IPS-18a (cell line): ENCODE measurements at regions not wholly inside any gene's neighbourhood (a gene's known extent, or its start where the extent isn't known, plus 50 kb on each side); places are given as distances from the start of the nearest gene placed in this dataset.

Experiments
- H3K27ac ChIP-seq: one replicate; pipeline ENCODE4 v1.5.1; 2013; ENCODE audit warnings: low read length
- H3K27me3 ChIP-seq: one replicate; pipeline ENCODE4 v1.6.1; 2013; ENCODE audit warnings: mild to moderate bottlenecking, low read length; ENCODE audit not compliant: control insufficient read depth, insufficient read depth
- H3K36me3 ChIP-seq: one replicate; pipeline ENCODE4 v1.6.1; 2013; ENCODE audit warnings: low read depth, low read length; ENCODE audit not compliant: control insufficient read depth
- H3K4me1 ChIP-seq: one replicate; pipeline ENCODE4 v1.6.1; 2013; ENCODE audit warnings: low read depth, low read length; ENCODE audit not compliant: control insufficient read depth
- H3K4me3 ChIP-seq: one replicate; pipeline ENCODE4 v1.5.1; 2013; ENCODE audit warnings: low read length
- H3K9ac ChIP-seq: one replicate; pipeline ENCODE4 v1.6.1; 2013; ENCODE audit warnings: mild to moderate bottlenecking, low read length, moderate library complexity
- H3K9me3 ChIP-seq: one replicate; pipeline ENCODE4 v1.6.1; 2013; ENCODE audit warnings: low read depth, low read length; ENCODE audit not compliant: control insufficient read depth

GRCh38 chr7:13188236-13188805, 500.9 kb downstream of the ARL4A start:
- Histone ChIP-seq H3K9ac (no peak overlapping the region), H3K27me3 (no peaks in the 10 kb centered on the region), H3K27ac (no peak overlapping the region), H3K4me1 (no peaks in the 10 kb centered on the region), H3K36me3 (no peaks in the 10 kb centered on the region), H3K9me3 (no peaks in the 10 kb centered on the region), H3K4me3 (no peak overlapping the region)

DNA sequence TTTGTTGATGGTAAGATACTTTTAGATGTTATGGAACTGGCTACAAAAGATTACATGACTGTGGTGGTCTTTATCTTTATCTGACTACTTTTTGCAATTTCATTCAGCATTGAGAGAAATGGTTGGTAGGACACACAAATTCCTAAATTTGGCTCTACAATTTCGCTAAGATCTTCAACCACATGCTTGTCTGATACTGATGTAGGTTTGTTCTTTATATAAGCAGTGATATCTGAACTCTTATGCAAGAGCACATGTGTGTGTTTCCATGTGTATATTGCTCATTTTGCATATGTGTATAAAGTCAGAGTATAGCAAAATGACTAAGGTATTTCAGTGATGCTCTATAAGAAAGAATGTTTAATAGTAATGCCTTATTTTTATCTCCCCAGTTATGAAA, 501.5 kb downstream of the ARL4A start:
- no peak overlapping the region for H3K9ac ChIP-seq
- H3K9me3 ChIP-seq: no peaks in the 10 kb centered on the region
- H3K4me1 ChIP-seq: no peaks in the 10 kb centered on the region
- H3K27me3 ChIP-seq: no peaks in the 10 kb centered on the region
- no peak overlapping the region for H3K4me3 ChIP-seq
- no peaks in the 10 kb centered on the region for H3K36me3 ChIP-seq
- no peak overlapping the region for H3K27ac ChIP-seq

DNA sequence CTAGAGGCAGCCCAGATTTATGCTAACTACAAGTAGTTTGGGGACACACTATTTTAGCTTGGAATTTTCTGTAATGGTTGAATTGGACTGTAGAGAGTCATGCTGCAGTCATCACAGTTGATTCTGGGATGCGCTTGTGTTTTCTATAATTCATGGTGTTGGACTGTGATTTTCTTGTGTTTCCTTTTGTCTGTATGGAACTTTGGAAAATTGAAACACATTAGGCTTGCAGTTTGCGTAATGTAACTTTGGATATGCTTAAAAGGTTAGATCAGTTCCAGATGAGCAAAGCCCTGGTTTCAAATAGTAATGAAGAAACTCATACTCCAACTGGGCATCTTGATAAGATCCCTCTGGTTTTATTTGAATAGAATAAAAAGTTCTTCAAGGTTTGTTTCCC, 502.2 kb downstream of the ARL4A start:
- no peak overlapping the region for H3K9ac ChIP-seq
- no peak overlapping the region for H3K4me3 ChIP-seq
- H3K36me3 ChIP-seq: no peaks in the 10 kb centered on the region
- no peak overlapping the region for H3K27ac ChIP-seq
- H3K4me1 ChIP-seq: no peaks in the 10 kb centered on the region
- H3K27me3 ChIP-seq: no peaks in the 10 kb centered on the region
- H3K9me3 ChIP-seq: no peaks in the 10 kb centered on the region

GRCh38 chr7:13197501-13197900, 510.1 kb downstream of the ARL4A start:
- H3K27ac ChIP-seq: no peak overlapping the region
- H3K27me3 ChIP-seq: no peaks in the 10 kb centered on the region
- H3K36me3 ChIP-seq: no peaks in the 10 kb centered on the region
- H3K9ac ChIP-seq: no peak overlapping the region
- H3K9me3 ChIP-seq: no peaks in the 10 kb centered on the region
- no peaks in the 10 kb centered on the region for H3K4me1 ChIP-seq
- no peak overlapping the region for H3K4me3 ChIP-seq

GRCh38 chr7:13198036-13198435, 510.6 kb downstream of the ARL4A start:
- H3K9me3 ChIP-seq: no peaks in the 10 kb centered on the region
- H3K4me3 ChIP-seq: no peak overlapping the region
- H3K9ac ChIP-seq: no peak overlapping the region
- no peaks in the 10 kb centered on the region for H3K27me3 ChIP-seq
- H3K27ac ChIP-seq: no peak overlapping the region
- H3K36me3 ChIP-seq: no peaks in the 10 kb centered on the region
- no peaks in the 10 kb centered on the region for H3K4me1 ChIP-seq

- no peaks in the 10 kb centered on the region for H3K9me3 ChIP-seq
- no peak overlapping the region for H3K4me3 ChIP-seq
- H3K27me3 ChIP-seq: no peaks in the 10 kb centered on the region
- no peaks in the 10 kb centered on the region for H3K4me1 ChIP-seq
- no peaks in the 10 kb centered on the region for H3K36me3 ChIP-seq
- H3K9ac ChIP-seq: no peak overlapping the region
- H3K27ac ChIP-seq: no peak overlapping the region
Observed at GRCh38 chr7:13198727-13199126, 511.3 kb downstream of the ARL4A start.

DNA sequence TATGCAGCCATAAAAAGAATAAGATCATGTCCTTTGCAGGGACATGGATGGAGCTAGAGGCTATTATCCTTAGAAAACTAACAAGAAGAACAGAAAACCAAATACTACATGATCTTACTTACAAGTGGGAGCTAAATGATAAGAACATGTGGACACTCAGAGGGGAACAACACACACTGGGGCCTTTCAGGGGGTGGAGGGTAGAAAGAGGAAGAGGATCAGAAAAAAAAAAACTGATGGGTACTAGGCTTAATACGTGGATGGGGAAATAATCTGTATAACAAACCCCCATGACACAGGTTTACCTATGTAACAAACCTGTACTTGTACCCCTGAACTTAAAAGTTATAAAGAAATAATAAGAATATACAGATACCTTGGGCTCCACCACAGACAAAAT, 514.2 kb downstream of the ARL4A start:
- Histone ChIP-seq H3K4me3 (no peak overlapping the region), H3K27me3 (no peaks in the 10 kb centered on the region), H3K9me3 (no peaks in the 10 kb centered on the region), H3K27ac (no peak overlapping the region), H3K36me3 (no peaks in the 10 kb centered on the region), H3K9ac (no peak overlapping the region), H3K4me1 (no peaks in the 10 kb centered on the region)

- H3K4me1 ChIP-seq: no peaks in the 10 kb centered on the region
- no peak overlapping the region for H3K9ac ChIP-seq
- no peaks in the 10 kb centered on the region for H3K36me3 ChIP-seq
- no peaks in the 10 kb centered on the region for H3K27me3 ChIP-seq
- H3K9me3 ChIP-seq: no peaks in the 10 kb centered on the region
- no peak overlapping the region for H3K4me3 ChIP-seq
- H3K27ac ChIP-seq: no peak overlapping the region
Observed at GRCh38 chr7:13217768-13218167, 530.3 kb downstream of the ARL4A start.

DNA sequence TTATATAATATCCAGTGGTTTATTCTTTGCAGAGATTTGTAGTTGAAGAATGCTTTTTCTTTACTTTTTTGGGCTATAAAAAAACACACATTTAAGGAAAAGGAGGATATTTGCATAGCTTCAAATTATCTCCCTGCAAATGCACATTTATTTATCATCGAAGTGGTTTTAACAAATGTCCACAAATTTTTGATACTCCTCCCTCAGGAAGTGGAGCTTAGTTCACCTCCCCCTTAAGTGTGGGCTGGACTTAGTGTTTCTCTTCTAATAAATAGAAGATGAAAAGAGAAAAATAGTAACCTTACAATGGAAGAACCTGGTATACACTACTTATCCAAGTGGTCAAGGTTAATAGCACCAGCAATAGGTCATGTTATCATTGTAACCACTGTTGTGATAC, 537.6 kb downstream of the ARL4A start:
- H3K27ac ChIP-seq: no peak overlapping the region
- H3K27me3 ChIP-seq: no peaks in the 10 kb centered on the region
- H3K36me3 ChIP-seq: no peaks in the 10 kb centered on the region
- no peak overlapping the region for H3K9ac ChIP-seq
- H3K4me3 ChIP-seq: no peak overlapping the region
- H3K9me3 ChIP-seq: no peaks in the 10 kb centered on the region
- H3K4me1 ChIP-seq: no peaks in the 10 kb centered on the region

DNA sequence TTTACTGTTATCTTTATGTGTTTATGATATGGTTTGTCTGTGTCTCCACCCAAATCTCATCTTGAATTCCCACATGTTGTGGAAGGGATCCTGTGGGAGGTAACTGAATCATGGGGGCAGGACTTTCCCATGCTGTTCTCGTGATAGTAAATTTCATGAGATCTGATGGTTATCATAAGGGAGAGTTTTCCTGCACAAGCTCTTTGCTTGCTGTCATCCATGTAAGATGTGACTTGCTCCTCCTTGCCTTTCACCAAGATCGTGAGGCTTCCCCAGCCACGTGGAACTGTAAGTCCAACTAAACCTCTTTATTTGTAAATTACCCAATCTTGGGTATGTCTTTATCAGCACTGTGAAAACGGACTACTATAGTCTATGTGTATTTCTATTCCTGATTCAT, 539.0 kb downstream of the ARL4A start:
- no peak overlapping the region for H3K27ac ChIP-seq
- H3K27me3 ChIP-seq: no peaks in the 10 kb centered on the region
- no peak overlapping the region for H3K4me3 ChIP-seq
- H3K9me3 ChIP-seq: no peaks in the 10 kb centered on the region
- H3K36me3 ChIP-seq: no peaks in the 10 kb centered on the region
- no peak overlapping the region for H3K9ac ChIP-seq
- H3K4me1 ChIP-seq: no peaks in the 10 kb centered on the region

DNA sequence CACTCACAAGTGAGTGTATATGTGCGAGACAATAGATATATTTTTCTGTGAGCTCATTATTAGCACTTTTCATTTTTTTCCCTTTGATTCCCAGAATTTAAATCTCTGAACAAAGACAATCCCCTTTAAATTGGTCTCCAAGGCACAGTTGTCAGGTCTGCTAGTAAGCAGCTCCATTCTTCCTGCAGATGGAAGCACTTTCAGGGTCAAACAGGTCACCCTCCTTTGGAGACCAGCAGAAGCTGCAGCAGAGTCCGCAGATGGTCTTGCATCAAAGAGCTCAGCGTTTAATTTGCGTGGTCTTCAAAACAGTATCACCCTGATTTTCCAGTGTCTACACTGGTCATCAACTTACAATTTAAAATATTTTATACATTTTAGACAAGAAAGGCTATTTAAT, 543.8 kb downstream of the ARL4A start:
- no peak overlapping the region for H3K27ac ChIP-seq
- H3K4me1 ChIP-seq: no peaks in the 10 kb centered on the region

GRCh38 chr7:13235436-13235835, 548.0 kb downstream of the ARL4A start:
- Histone ChIP-seq H3K27me3 (no peaks in the 10 kb centered on the region), H3K4me3 (no peak overlapping the region), H3K27ac (no peak overlapping the region), H3K9ac (no peak overlapping the region), H3K36me3 (no peaks in the 10 kb centered on the region), H3K4me1 (no peaks in the 10 kb centered on the region), H3K9me3 (no peaks in the 10 kb centered on the region)

More for the DNA sequence above, 543.8 kb downstream of the ARL4A start:
- H3K4me3 ChIP-seq: no peak overlapping the region
- H3K9ac ChIP-seq: no peak overlapping the region
- H3K9me3 ChIP-seq: no peaks in the 10 kb centered on the region
- H3K27me3 ChIP-seq: no peaks in the 10 kb centered on the region
- H3K36me3 ChIP-seq: no peaks in the 10 kb centered on the region
